Parathyroid adenoma (tissue), 2 donors: ENCODE measurements at regions not wholly inside any gene's neighbourhood (a gene's known extent, or its start where the extent isn't known, plus 50 kb on each side); places are given as distances from the start of the nearest gene placed in this dataset.

ENCODE experiments used
- H2AFZ ChIP-seq: fragments of 300-600 bp; sonication (generic); one replicate; pipeline ENCODE4 v1.7.0; 2017; ENCODE audit warnings: antibody characterized with exemption, mild to moderate bottlenecking
- H3K27ac ChIP-seq: fragments of 300-600 bp; sonication (generic); one replicate; pipeline ENCODE4 v1.7.0; 2017
- H3K27me3 ChIP-seq: fragments of 300-600 bp; sonication (generic); one replicate; pipeline ENCODE4 v1.7.0; 2017; ENCODE audit warnings: low read length; ENCODE audit not compliant: control insufficient read depth, insufficient read depth
- H3K36me3 ChIP-seq: fragments of 300-600 bp; sonication (generic); one replicate; pipeline ENCODE4 v1.7.0; 2017; ENCODE audit warnings: low read length; ENCODE audit not compliant: control insufficient read depth, insufficient read depth
- H3K4me1 ChIP-seq: fragments of 300-600 bp; sonication (generic); one replicate; pipeline ENCODE4 v1.7.0; 2017; ENCODE audit warnings: control low read depth
- H3K4me2 ChIP-seq: fragments of 300-600 bp; sonication (generic); one replicate; pipeline ENCODE4 v1.7.0; 2017; ENCODE audit warnings: low read length
- H3K4me3 ChIP-seq: fragments of 300-600 bp; sonication (generic); one replicate; pipeline ENCODE4 v1.7.0; 2017; ENCODE audit warnings: low read depth, low read length
- H3K79me2 ChIP-seq: fragments of 300-600 bp; sonication (generic); one replicate; pipeline ENCODE4 v1.7.0; 2017; ENCODE audit warnings: control low read depth
- H3K9ac ChIP-seq: fragments of 300-600 bp; sonication (generic); one replicate; pipeline ENCODE4 v1.7.0; 2017; ENCODE audit warnings: mild to moderate bottlenecking
- H3K9me3 ChIP-seq: fragments of 300-600 bp; sonication (generic); one replicate; pipeline ENCODE4 v1.7.0; 2017; ENCODE audit warnings: low read length; ENCODE audit not compliant: control insufficient read depth
- CTCF ChIP-seq: fragments of 300-600 bp; sonication (generic); IDR thresholded peaks from one replicate; pipeline ENCODE4 v1.7.0; 2017; ENCODE audit warnings: antibody characterized with exemption, mild to moderate bottlenecking
- donor health status: primary hyperparathyroidism.

GRCh38 chr5:2003206-2003605 is 120.5 kb upstream of the IRX4 start:
- no peaks in the 10 kb centered on the region for H3K9me3 ChIP-seq
- no peaks in the 10 kb centered on the region for H3K27me3 ChIP-seq
- no peak overlapping the region for H2AFZ ChIP-seq
- no peak overlapping the region for H3K27ac ChIP-seq
- no peaks in the 10 kb centered on the region for H3K4me1 ChIP-seq
- H3K4me3 ChIP-seq, result no peak overlapping the region
- H3K79me2 ChIP-seq, result no peaks in the 10 kb centered on the region
- H3K9ac ChIP-seq, result no peak overlapping the region
- no peaks in the 10 kb centered on the region for H3K36me3 ChIP-seq
- TF ChIP-seq CTCF, result no peak
- no peak overlapping the region for H3K4me2 ChIP-seq

- no peak overlapping the region for H3K27ac ChIP-seq
- H3K36me3 ChIP-seq, result no peaks in the 10 kb centered on the region
- no peaks in the 10 kb centered on the region for H3K27me3 ChIP-seq
- H3K79me2 ChIP-seq, result no peaks in the 10 kb centered on the region
- H3K9me3 ChIP-seq, result no peaks in the 10 kb centered on the region
- TF ChIP-seq CTCF, result no peak
- H2AFZ ChIP-seq, result no peak overlapping the region
- no peaks in the 10 kb centered on the region for H3K4me1 ChIP-seq
- H3K9ac ChIP-seq, result no peak overlapping the region
- H3K4me2 ChIP-seq, result no peak overlapping the region
- no peak overlapping the region for H3K4me3 ChIP-seq
These were observed 118.6 kb upstream of the IRX4 start for GRCh38 chr5:2001300-2001699.

- H3K4me3 ChIP-seq, result no peak overlapping the region
- H3K27me3 ChIP-seq, result no peaks in the 10 kb centered on the region
These were observed 117.9 kb upstream of the IRX4 start for GRCh38 chr5:2000591-2000990.

GRCh38 chr5:1999794-2000193 is 117.1 kb upstream of the IRX4 start:
- no peaks in the 10 kb centered on the region for H3K36me3 ChIP-seq
- no peaks in the 10 kb centered on the region for H3K27me3 ChIP-seq
- no peaks in the 10 kb centered on the region for H3K4me1 ChIP-seq
- H3K9ac ChIP-seq, result no peak overlapping the region
- H3K4me3 ChIP-seq, result no peak overlapping the region
- TF ChIP-seq CTCF, result no peak
- H2AFZ ChIP-seq, result no peak overlapping the region
- no peak overlapping the region for H3K27ac ChIP-seq
- no peaks in the 10 kb centered on the region for H3K79me2 ChIP-seq
- H3K4me2 ChIP-seq, result no peak overlapping the region
- no peaks in the 10 kb centered on the region for H3K9me3 ChIP-seq

More at GRCh38 chr5:2000591-2000990, 117.9 kb upstream of the IRX4 start:
- Histone ChIP-seq H3K36me3 (no peaks in the 10 kb centered on the region), H3K4me2 (no peak overlapping the region), H2AFZ (no peak overlapping the region), H3K9ac (no peak overlapping the region), H3K9me3 (no peaks in the 10 kb centered on the region), H3K79me2 (no peaks in the 10 kb centered on the region), H3K27ac (no peak overlapping the region), H3K4me1 (no peaks in the 10 kb centered on the region)
- TF ChIP-seq CTCF, result no peak

GRCh38 chr5:1998716-1999317 is 116.1 kb upstream of the IRX4 start:
- no peaks in the 10 kb centered on the region for H3K79me2 ChIP-seq
- no peak overlapping the region for H3K4me3 ChIP-seq
- H3K36me3 ChIP-seq, result no peaks in the 10 kb centered on the region
- no peaks in the 10 kb centered on the region for H3K27me3 ChIP-seq
- H2AFZ ChIP-seq, result no peak overlapping the region
- H3K9me3 ChIP-seq, result no peaks in the 10 kb centered on the region
- no peak for TF ChIP-seq CTCF
- H3K27ac ChIP-seq, result no peak overlapping the region
- no peak overlapping the region for H3K9ac ChIP-seq
- H3K4me2 ChIP-seq, result no peak overlapping the region
- H3K4me1 ChIP-seq, result no peaks in the 10 kb centered on the region
